Endodermal cell (in vitro differentiated cells): ENCODE measurements at regions not wholly inside any gene's neighbourhood (a gene's known extent, or its start where the extent isn't known, plus 50 kb on each side); places are given as distances from the start of the nearest gene placed in this dataset.
"Not testable (repeated sequence)": the region's sequence is repeated elsewhere in the genome, so short reads cannot be mapped to it uniquely, and the experiment has no call there.

ENCODE experiments used
- DNase-seq: peaks from one replicate; pipeline ENCODE4 v3.0.0-alpha.2; 2017
- H3K27ac ChIP-seq: 2 replicates; pipeline ENCODE4 v1.5.1; 2013; ENCODE audit warnings: mild to moderate bottlenecking, low read depth, low read length, moderate library complexity
- H3K27me3 ChIP-seq: 2 replicates; pipeline ENCODE4 v1.6.1; 2013; ENCODE audit warnings: mild to moderate bottlenecking, low read length, moderate library complexity; ENCODE audit not compliant: insufficient read depth, control insufficient read depth, poor library complexity, severe bottlenecking
- H3K36me3 ChIP-seq: 2 replicates; pipeline ENCODE4 v1.7.0; 2013; ENCODE audit warnings: mild to moderate bottlenecking, low read length, moderate library complexity; ENCODE audit not compliant: control insufficient read depth, insufficient read depth
- H3K4me1 ChIP-seq: one replicate; pipeline ENCODE4 v1.7.0; 2013; ENCODE audit warnings: low read length; ENCODE audit not compliant: control insufficient read depth, insufficient read depth
- H3K4me3 ChIP-seq: 2 replicates; pipeline ENCODE4 v1.5.1; 2013; ENCODE audit warnings: mild to moderate bottlenecking, low read length, moderate library complexity
- H3K9ac ChIP-seq: 2 replicates; pipeline ENCODE4 v1.6.1; 2013; ENCODE audit warnings: mild to moderate bottlenecking, low read length, moderate library complexity; ENCODE audit not compliant: poor library complexity, severe bottlenecking; ENCODE audit errors: extremely low read depth
- H3K9me3 ChIP-seq: 2 replicates; pipeline ENCODE4 v1.6.1; 2013; ENCODE audit warnings: mild to moderate bottlenecking, low read length, moderate library complexity; ENCODE audit not compliant: control insufficient read depth
- H3K27ac Mint-ChIP-seq: 2 replicates; pipeline ENCODE4 v1.8.0; 2020; ENCODE audit warnings: mixed read lengths
- H3K27me3 Mint-ChIP-seq: 2 replicates; pipeline ENCODE4 v1.8.0; 2021; ENCODE audit warnings: mild to moderate bottlenecking, mixed read lengths; ENCODE audit not compliant: insufficient read depth
- H3K36me3 Mint-ChIP-seq: 2 replicates; pipeline ENCODE4 v1.8.0; 2020; ENCODE audit warnings: low read depth, mixed read lengths
- H3K4me1 Mint-ChIP-seq: 2 replicates; pipeline ENCODE4 v1.8.0; 2020; ENCODE audit warnings: mixed read lengths
- H3K4me3 Mint-ChIP-seq: 2 replicates; pipeline ENCODE4 v1.8.0; 2020; ENCODE audit warnings: mild to moderate bottlenecking, moderate library complexity, mixed read lengths
- H3K9me3 Mint-ChIP-seq: 2 replicates; pipeline ENCODE4 v1.8.0; 2020; ENCODE audit warnings: mild to moderate bottlenecking, mixed read lengths
- CTCF ChIP-seq: fragments of 200-600 bp; sonication (generic); conservative IDR thresholded peaks from 2 replicates; pipeline ENCODE4 v1.5.0; 2021; ENCODE audit warnings: antibody characterized with exemption, mild to moderate bottlenecking
- WGBS, 2 experiments: methylation state at CpG; one replicate each; pipeline versions ENCODE4 v1.1.5 to v1.1.7; 2013; ENCODE audit warnings: missing lambda C conversion rate in 2 of 2, mixed read lengths in 1 of 2; ENCODE audit not compliant: insufficient coverage in 1 of 2, insufficient read length in 1 of 2; 5-methylcytosine and 5-hydroxymethylcytosine counted together

DNA sequence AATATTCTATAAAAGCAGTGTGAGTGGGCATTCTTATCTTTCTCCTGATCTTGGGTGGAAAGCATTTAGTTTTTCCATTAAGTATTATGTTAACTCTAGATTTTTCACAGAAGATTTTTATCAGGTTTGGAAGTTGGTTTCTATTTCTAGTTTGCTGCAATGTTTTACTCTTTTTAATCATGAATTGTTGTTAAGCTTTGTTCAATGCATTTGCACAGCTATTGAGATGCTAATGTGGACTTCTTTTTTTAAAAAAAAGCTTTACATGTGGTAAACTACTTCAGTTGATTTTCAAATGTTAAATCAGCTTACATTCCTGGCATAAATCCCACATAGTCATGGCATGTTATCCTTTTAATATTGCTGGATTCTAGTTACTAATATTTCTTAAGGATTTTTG lies 363.6 kb upstream of the NRP1 start:
- Histone ChIP-seq H3K27ac (no peak overlapping the region), H3K4me3 (no peak overlapping the region), H3K9me3 (no peaks in the 10 kb centered on the region), H3K36me3 (no peaks in the 10 kb centered on the region), H3K27me3 (no peaks in the 10 kb centered on the region), H3K9ac (no peak overlapping the region), H3K4me1 (no peaks in the 10 kb centered on the region)
- Mint-ChIP-seq H3K27me3 (peaks cover 2% of the 10 kb centered on the region), H3K9me3 (peaks cover 6% of the 10 kb centered on the region), H3K4me3 (no peak overlapping the region), H3K36me3 (peaks cover 1% of the 10 kb centered on the region), H3K27ac (no peak overlapping the region), H3K4me1 (peaks cover 5% of the 10 kb centered on the region)
- no peak for DNase-seq
- TF ChIP-seq CTCF: no peak

- H3K4me3 Mint-ChIP-seq: no peak overlapping the region
These were observed 362.5 kb upstream of the NRP1 start for GRCh38 chr10:33697016-33697415.

DNA sequence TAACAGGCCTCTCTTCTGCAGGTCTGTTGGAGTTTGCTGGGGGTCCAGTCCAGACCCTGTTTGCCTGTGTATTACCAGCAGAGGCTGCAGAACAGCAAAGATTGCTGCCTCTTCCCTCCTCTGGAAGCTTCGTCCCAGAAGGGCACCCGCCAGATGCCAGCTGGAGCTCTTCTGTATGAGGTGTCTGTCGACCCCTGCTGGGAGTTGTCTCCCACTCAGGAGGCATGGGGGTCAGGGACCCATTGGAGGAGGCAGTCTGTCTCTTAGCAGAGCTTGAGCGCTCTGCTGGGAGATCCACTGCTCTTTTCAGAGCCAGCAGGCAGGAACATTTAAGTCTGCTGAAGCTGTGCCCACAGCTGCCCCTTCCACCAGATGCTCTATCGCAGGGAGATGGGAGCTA lies 361.1 kb upstream of the NRP1 start:
- WGBS, 2 experiments: 90 to 94% methylated on average over 2 to 5 of the region's 5 CpGs
- Mint-ChIP-seq H3K9me3 (peaks cover 31% of the 10 kb centered on the region), H3K4me3 (no peak overlapping the region)

More at GRCh38 chr10:33697016-33697415, 362.5 kb upstream of the NRP1 start:
- Histone ChIP-seq H3K27ac (no peak overlapping the region), H3K27me3 (no peaks in the 10 kb centered on the region), H3K36me3 (no peaks in the 10 kb centered on the region), H3K4me3 (no peak overlapping the region), H3K9me3 (no peaks in the 10 kb centered on the region), H3K9ac (no peak overlapping the region), H3K4me1 (no peaks in the 10 kb centered on the region)
- TF ChIP-seq CTCF: no peak
- Mint-ChIP-seq H3K27me3 (peaks cover 2% of the 10 kb centered on the region), H3K4me1 (peaks cover 5% of the 10 kb centered on the region), H3K36me3 (peaks cover 1% of the 10 kb centered on the region), H3K27ac (no peak overlapping the region), H3K9me3 (peaks cover 16% of the 10 kb centered on the region)
- no peak for DNase-seq
- 83 to 96% methylated on average over 1 to 4 of the region's 5 CpGs for WGBS, 2 experiments

GRCh38 chr10:33690536-33690935 lies 356.1 kb upstream of the NRP1 start:
- H3K27me3 Mint-ChIP-seq, H3K4me3 Mint-ChIP-seq, H3K36me3 ChIP-seq, H3K4me3 ChIP-seq, H3K27ac Mint-ChIP-seq, H3K27ac ChIP-seq, DNase-seq, H3K36me3 Mint-ChIP-seq, H3K9ac ChIP-seq, H3K27me3 ChIP-seq, H3K4me1 Mint-ChIP-seq, H3K4me1 ChIP-seq: not testable (repeated sequence)
- H3K9me3 Mint-ChIP-seq: peaks cover 54% of the 10 kb centered on the region
- peaks cover 17% of the 10 kb centered on the region for H3K9me3 ChIP-seq
- WGBS, 2 experiments: 40 to 92% methylated on average over 1 to 2 of the region's 2 CpGs

More for the DNA sequence above, 361.1 kb upstream of the NRP1 start:
- no peaks in the 10 kb centered on the region for H3K27me3 ChIP-seq
- DNase-seq: no peak
- no peak overlapping the region for H3K27ac ChIP-seq
- H3K4me3 ChIP-seq: no peak overlapping the region
- peaks cover 4% of the 10 kb centered on the region for H3K9me3 ChIP-seq
- H3K27me3 Mint-ChIP-seq: peaks cover 2% of the 10 kb centered on the region
- no peak overlapping the region for H3K9ac ChIP-seq
- H3K4me1 ChIP-seq: no peaks in the 10 kb centered on the region
- peaks cover 1% of the 10 kb centered on the region for H3K36me3 Mint-ChIP-seq
- no peak for TF ChIP-seq CTCF
- H3K4me1 Mint-ChIP-seq: peaks cover 5% of the 10 kb centered on the region
- no peak overlapping the region for H3K27ac Mint-ChIP-seq
- no peaks in the 10 kb centered on the region for H3K36me3 ChIP-seq
